Progenitor cell of endocrine pancreas (in vitro differentiated cells): ENCODE measurements at regions not wholly inside any gene's neighbourhood (a gene's known extent, or its start where the extent isn't known, plus 50 kb on each side); places are given as distances from the start of the nearest gene placed in this dataset.

Experiments used
- DNase-seq: peaks from one replicate; pipeline ENCODE4 v3.0.0; 2021; ENCODE audit warnings: low spot score; ENCODE audit not compliant: unreplicated experiment
- H3K27ac Mint-ChIP-seq: 2 replicates; pipeline ENCODE4 v1.8.0; 2021; ENCODE audit warnings: mild to moderate bottlenecking, moderate library complexity, mixed read lengths
- H3K27me3 Mint-ChIP-seq: 2 replicates; pipeline ENCODE4 v1.8.0; 2021; ENCODE audit warnings: mixed read lengths
- H3K36me3 Mint-ChIP-seq: 2 replicates; pipeline ENCODE4 v1.8.0; 2022; ENCODE audit warnings: mixed read lengths; ENCODE audit not compliant: insufficient read depth
- H3K4me1 Mint-ChIP-seq: 2 replicates; pipeline ENCODE4 v1.8.0; 2021; ENCODE audit warnings: low read depth, mixed read lengths
- H3K4me3 Mint-ChIP-seq: 2 replicates; pipeline ENCODE4 v1.8.0; 2021; ENCODE audit warnings: low read depth, mild to moderate bottlenecking, moderate library complexity, mixed read lengths
- H3K9me3 Mint-ChIP-seq: 2 replicates; pipeline ENCODE4 v1.8.0; 2021; ENCODE audit warnings: low read depth, mixed read lengths
- CTCF ChIP-seq: fragments of 200-600 bp; sonication (generic); IDR thresholded peaks from one replicate; pipeline ENCODE4 v1.5.0; 2021; ENCODE audit warnings: antibody characterized with exemption, mild to moderate bottlenecking; ENCODE audit not compliant: unreplicated experiment

GRCh38 chr2:104127049-104127770 is 726.7 kb upstream of the POU3F3 start:
- no peaks in the 10 kb centered on the region for H3K4me1 Mint-ChIP-seq
- H3K36me3 Mint-ChIP-seq = no peaks in the 10 kb centered on the region
- H3K4me3 Mint-ChIP-seq = no peak overlapping the region
- H3K27ac Mint-ChIP-seq = no peak overlapping the region
- DNase-seq = no peak
- H3K27me3 Mint-ChIP-seq = no peaks in the 10 kb centered on the region
- no peak for TF ChIP-seq CTCF
- H3K9me3 Mint-ChIP-seq = no peaks in the 10 kb centered on the region

GRCh38 chr2:104140361-104140760 is 713.6 kb upstream of the POU3F3 start:
- Mint-ChIP-seq H3K9me3 (peaks cover 4% of the 10 kb centered on the region), H3K36me3 (no peaks in the 10 kb centered on the region), H3K27me3 (no peaks in the 10 kb centered on the region), H3K4me3 (no peak overlapping the region), H3K4me1 (no peaks in the 10 kb centered on the region), H3K27ac (no peak overlapping the region)
- no peak for DNase-seq
- no peak for TF ChIP-seq CTCF

GRCh38 chr2:104158191-104158590 is 695.7 kb upstream of the POU3F3 start:
- no peak for TF ChIP-seq CTCF
- no peak for DNase-seq
- Mint-ChIP-seq H3K36me3 (no peaks in the 10 kb centered on the region), H3K27ac (no peak overlapping the region), H3K4me1 (no peaks in the 10 kb centered on the region), H3K9me3 (no peaks in the 10 kb centered on the region), H3K4me3 (no peak overlapping the region), H3K27me3 (peaks cover 5% of the 10 kb centered on the region)

- Mint-ChIP-seq H3K9me3 (no peaks in the 10 kb centered on the region), H3K27me3 (peaks cover 5% of the 10 kb centered on the region), H3K36me3 (no peaks in the 10 kb centered on the region), H3K4me3 (no peak overlapping the region), H3K4me1 (no peaks in the 10 kb centered on the region), H3K27ac (no peak overlapping the region)
- DNase-seq = no peak
- no peak for TF ChIP-seq CTCF
Observed at GRCh38 chr2:104163611-104164130, 690.2 kb upstream of the POU3F3 start.

- no peak for DNase-seq
- no peak overlapping the region for H3K4me3 Mint-ChIP-seq
- H3K4me1 Mint-ChIP-seq = no peaks in the 10 kb centered on the region
- peaks cover 5% of the 10 kb centered on the region for H3K27me3 Mint-ChIP-seq
- H3K27ac Mint-ChIP-seq = no peak overlapping the region
- H3K9me3 Mint-ChIP-seq = no peaks in the 10 kb centered on the region
- no peak for TF ChIP-seq CTCF
- H3K36me3 Mint-ChIP-seq = no peaks in the 10 kb centered on the region
Observed at GRCh38 chr2:104164721-104165252, 689.1 kb upstream of the POU3F3 start.
